GM18499 (cell line): ENCODE measurements at regions not wholly inside any gene's neighbourhood (a gene's known extent, or its start where the extent isn't known, plus 50 kb on each side); places are given as distances from the start of the nearest gene placed in this dataset.

ENCODE experiments used
- ATAC-seq: cut with Tn5 transposase; IDR thresholded peaks from one replicate; pipeline ENCODE4 v1.9.1; 2021; ENCODE audit warnings: moderate number of reproducible peaks; ENCODE audit not compliant: insufficient read depth, unreplicated experiment

GRCh38 chr10:128956149-128956548 is 510.9 kb upstream of the MGMT start:
- no peak for ATAC-seq

GRCh38 chr10:128957221-128957620 is 509.8 kb upstream of the MGMT start:
- no peak for ATAC-seq

- no peak for ATAC-seq
Measured at GRCh38 chr10:128958834-128959690, 508.0 kb upstream of the MGMT start.

- ATAC-seq: no peak
Measured at GRCh38 chr10:128959746-128960145, 507.3 kb upstream of the MGMT start.

- no peak for ATAC-seq
Measured at GRCh38 chr10:128960517-128960916, 506.5 kb upstream of the MGMT start.

GRCh38 chr10:128962182-128962581 is 504.9 kb upstream of the MGMT start:
- ATAC-seq: no peak

- ATAC-seq: no peak
Measured at GRCh38 chr10:128963211-128964099, 503.6 kb upstream of the MGMT start.

- no peak for ATAC-seq
Measured at GRCh38 chr10:128964100-128964403, 503.0 kb upstream of the MGMT start.

GRCh38 chr10:128967980-128968756 is 498.9 kb upstream of the MGMT start:
- no peak for ATAC-seq

GRCh38 chr10:128969551-128969950 is 497.5 kb upstream of the MGMT start:
- no peak for ATAC-seq

GRCh38 chr10:128971374-128972035 is 495.5 kb upstream of the MGMT start:
- ATAC-seq: no peak

GRCh38 chr10:128972036-128972405 is 495.0 kb upstream of the MGMT start:
- ATAC-seq: no peak

- no peak for ATAC-seq
Measured at GRCh38 chr10:128973221-128973620, 493.8 kb upstream of the MGMT start.

- no peak for ATAC-seq
Measured at GRCh38 chr10:128976856-128977255, 490.2 kb upstream of the MGMT start.

- ATAC-seq: no peak
Measured at GRCh38 chr10:128978211-128978610, 488.8 kb upstream of the MGMT start.

- ATAC-seq: no peak
Measured at GRCh38 chr10:128979405-128979804, 487.6 kb upstream of the MGMT start.

GRCh38 chr10:128981251-128981650 is 485.8 kb upstream of the MGMT start:
- ATAC-seq: no peak

- ATAC-seq: no peak
Measured at GRCh38 chr10:128981881-128982615, 485.0 kb upstream of the MGMT start.

GRCh38 chr10:128982616-128982915 is 484.5 kb upstream of the MGMT start:
- ATAC-seq: no peak

GRCh38 chr10:128985036-128985435 is 482.0 kb upstream of the MGMT start:
- ATAC-seq: no peak
